Activated T-helper 2 cell treated with anti-CD3 and anti-CD28 coated beads, Interferon-gamma antibody, Interleukin-2, Interleukin-4, amounts not matched to agents 10 μg/mL and 5 μg/mL and 100 μg/mL, durations not matched to agents 14 hours and 24 hours and 36 hours (primary cell): ENCODE measurements at regions not wholly inside any gene's neighbourhood (a gene's known extent, or its start where the extent isn't known, plus 50 kb on each side); places are given as distances from the start of the nearest gene placed in this dataset.
A peak's percentile ranks its signal among the peaks of the same experiment; 100 is the strongest.
"Not testable (repeated sequence)": the region's sequence is repeated elsewhere in the genome, so short reads cannot be mapped to it uniquely, and the experiment has no call there.

Source experiments
- DNase-seq: peaks from one replicate; pipeline ENCODE4 v3.0.0; 2021; ENCODE audit warnings: low spot score
- H3K27ac Mint-ChIP-seq: one replicate; pipeline ENCODE4 v1.8.0; 2021; ENCODE audit warnings: mixed read lengths
- H3K27me3 Mint-ChIP-seq: one replicate; pipeline ENCODE4 v1.8.0; 2021; ENCODE audit warnings: low read depth, mixed read lengths
- H3K36me3 Mint-ChIP-seq: one replicate; pipeline ENCODE4 v1.8.0; 2021; ENCODE audit warnings: low read depth, mixed read lengths
- H3K4me1 Mint-ChIP-seq: one replicate; pipeline ENCODE4 v1.8.0; 2021; ENCODE audit warnings: low read depth, mixed read lengths
- H3K4me3 Mint-ChIP-seq: one replicate; pipeline ENCODE4 v1.8.0; 2021; ENCODE audit warnings: low read depth, mild to moderate bottlenecking, moderate library complexity, mixed read lengths
- H3K9me3 Mint-ChIP-seq: one replicate; pipeline ENCODE4 v1.8.0; 2021; ENCODE audit warnings: mixed read lengths
- intact Hi-C: fragments of 100-400 bp; cut with micrococcal nuclease; formaldehyde crosslinking; loops from one replicate; pipeline ENCODE4 v1.15.1; 2023

DNA sequence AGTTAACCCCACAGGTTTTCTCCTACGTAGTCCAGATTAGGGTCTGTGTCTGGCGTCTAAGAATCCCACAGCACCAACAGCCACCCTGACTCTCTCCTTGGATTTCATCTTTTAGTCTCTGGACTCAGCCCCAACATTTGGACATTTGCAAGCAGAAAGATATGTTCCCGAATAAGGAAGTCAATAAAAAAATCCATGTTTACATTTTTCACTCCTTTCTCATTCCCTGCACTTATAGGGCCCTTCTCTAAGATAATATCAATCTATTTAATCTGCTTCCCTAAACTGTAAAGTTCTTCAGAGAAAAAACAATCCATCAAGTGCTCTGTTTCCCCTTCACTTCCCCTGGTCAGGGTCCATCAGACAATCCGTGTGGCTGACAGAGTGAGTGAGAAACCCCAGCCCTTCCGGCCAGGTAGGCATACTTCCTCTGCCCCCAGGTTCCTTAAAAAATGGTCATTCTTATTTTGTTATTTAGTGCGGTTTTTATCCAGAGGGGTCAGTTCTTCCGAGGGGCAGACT is 105.9 kb upstream of the CDC42BPA start:
- peaks cover 2% of the 10 kb centered on the region for H3K4me1 Mint-ChIP-seq
- H3K9me3 Mint-ChIP-seq, result no peaks in the 10 kb centered on the region
- no peak overlapping the region for H3K4me3 Mint-ChIP-seq
- DNase-seq, result no peak
- no peaks in the 10 kb centered on the region for H3K27me3 Mint-ChIP-seq
- intact Hi-C loops, result no loop called here
- no peaks in the 10 kb centered on the region for H3K36me3 Mint-ChIP-seq
- no peak overlapping the region for H3K27ac Mint-ChIP-seq

DNA sequence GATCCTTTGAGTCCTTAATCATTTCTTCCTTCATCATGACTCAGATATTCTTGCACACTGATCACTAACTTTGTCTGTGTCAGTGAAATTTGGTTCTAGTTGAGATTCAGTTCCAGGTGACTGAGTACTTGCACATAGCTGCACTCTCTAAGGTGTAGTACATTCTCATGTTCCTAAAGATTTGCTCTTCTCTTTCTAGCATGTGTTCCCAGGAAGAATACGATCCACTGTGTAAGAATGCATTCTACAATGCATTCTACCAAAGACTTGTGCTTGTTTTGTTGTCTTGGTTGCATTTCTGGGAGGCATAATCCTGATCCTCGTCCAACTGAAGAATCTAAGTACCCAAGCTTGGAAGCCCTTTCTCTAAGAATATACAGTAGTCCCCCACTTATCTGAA is 104.3 kb upstream of the CDC42BPA start:
- Mint-ChIP-seq H3K27ac (no peak overlapping the region), H3K9me3 (no peaks in the 10 kb centered on the region), H3K4me1 (peaks cover 2% of the 10 kb centered on the region), H3K4me3 (no peak overlapping the region), H3K36me3 (no peaks in the 10 kb centered on the region), H3K27me3 (no peaks in the 10 kb centered on the region)
- intact Hi-C loops, result no loop called here
- no peak for DNase-seq

GRCh38 chr1:227420147-227420546 is 101.9 kb upstream of the CDC42BPA start:
- Mint-ChIP-seq H3K27me3 (peaks cover 2% of the 10 kb centered on the region), H3K4me3 (no peak overlapping the region), H3K4me1 (peaks cover 2% of the 10 kb centered on the region), H3K27ac (no peak overlapping the region), H3K36me3 (no peaks in the 10 kb centered on the region), H3K9me3 (no peaks in the 10 kb centered on the region)
- intact Hi-C loops, result no loop called here
- no peak for DNase-seq

GRCh38 chr1:227417756-227418480 is 99.6 kb upstream of the CDC42BPA start:
- no peaks in the 10 kb centered on the region for H3K36me3 Mint-ChIP-seq

DNA sequence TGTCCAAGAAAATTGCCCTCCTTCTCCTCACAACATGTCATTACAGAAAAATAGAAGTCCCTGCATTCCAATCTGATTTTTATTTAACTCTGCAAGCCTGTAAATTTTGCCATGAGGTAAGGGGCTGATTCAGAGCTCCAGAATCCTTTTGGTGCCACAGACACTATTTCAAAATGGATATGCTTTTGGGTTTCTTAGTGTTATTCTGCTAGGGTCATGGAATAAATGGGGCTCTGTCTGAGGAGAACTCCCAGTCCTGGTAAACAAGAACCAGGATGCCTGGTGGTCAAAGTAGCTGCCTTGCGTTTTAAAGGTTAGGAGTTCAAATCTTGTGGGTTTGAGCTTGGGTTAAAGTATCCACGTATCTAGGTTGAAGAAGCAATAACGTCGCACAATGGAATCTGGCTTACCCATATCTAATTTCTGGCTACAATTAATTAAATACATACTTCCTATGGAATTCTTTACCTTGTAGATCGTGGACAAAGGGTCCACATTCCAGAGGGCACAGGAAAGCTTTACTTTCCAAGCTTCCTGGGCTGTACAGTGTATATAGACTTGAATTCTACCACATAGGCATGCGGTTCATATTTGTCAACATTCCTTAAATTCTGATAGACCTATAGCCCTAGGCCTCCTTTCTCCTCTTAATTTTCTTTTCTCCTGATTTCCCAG is 98.0 kb upstream of the CDC42BPA start:
- H3K27ac Mint-ChIP-seq, result no peak overlapping the region
- peaks cover 3% of the 10 kb centered on the region for H3K27me3 Mint-ChIP-seq
- no peaks in the 10 kb centered on the region for H3K9me3 Mint-ChIP-seq
- peaks cover 6% of the 10 kb centered on the region for H3K4me1 Mint-ChIP-seq
- intact Hi-C loops, result no loop called here
- H3K36me3 Mint-ChIP-seq, result no peaks in the 10 kb centered on the region
- H3K4me3 Mint-ChIP-seq, result no peak overlapping the region
- no peak for DNase-seq

More at GRCh38 chr1:227417756-227418480, 99.6 kb upstream of the CDC42BPA start:
- Mint-ChIP-seq H3K27ac (no peak overlapping the region), H3K4me1 (peaks cover 2% of the 10 kb centered on the region), H3K9me3 (no peaks in the 10 kb centered on the region), H3K4me3 (no peak overlapping the region), H3K27me3 (peaks cover 3% of the 10 kb centered on the region)
- DNase-seq, result no peak
- intact Hi-C loops, result no loop called here

- no peaks in the 10 kb centered on the region for H3K9me3 Mint-ChIP-seq
- no peak for DNase-seq
- no peaks in the 10 kb centered on the region for H3K36me3 Mint-ChIP-seq
- intact Hi-C loops, result no loop called here
- H3K4me1 Mint-ChIP-seq, result peaks cover 11% of the 10 kb centered on the region
- H3K27ac Mint-ChIP-seq, result no peak overlapping the region
- H3K27me3 Mint-ChIP-seq, result peaks cover 3% of the 10 kb centered on the region
- no peak overlapping the region for H3K4me3 Mint-ChIP-seq
Observed at GRCh38 chr1:227415115-227415790, 97.0 kb upstream of the CDC42BPA start.

DNA sequence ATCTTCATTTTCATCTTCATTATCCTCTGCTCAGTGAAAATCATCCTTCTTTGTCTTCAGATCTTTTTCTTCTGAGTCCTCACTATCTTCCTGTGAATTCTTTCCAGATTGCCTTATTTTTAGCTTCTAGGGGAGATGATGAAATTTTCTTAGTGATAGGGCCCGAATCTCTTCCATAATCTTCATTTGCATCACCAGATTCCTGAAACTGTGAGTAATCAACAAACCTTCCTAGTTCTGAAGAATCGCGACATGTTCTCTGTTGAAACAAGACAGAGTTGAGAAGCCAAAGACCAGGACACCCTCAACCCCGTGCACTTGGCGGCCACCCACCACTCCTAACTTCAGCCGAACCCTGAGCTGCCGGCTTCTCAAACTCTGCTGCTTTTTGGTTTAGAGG is 92.8 kb upstream of the CDC42BPA start:
- no peak overlapping the region for H3K4me3 Mint-ChIP-seq
- no peaks in the 10 kb centered on the region for H3K36me3 Mint-ChIP-seq
- no peaks in the 10 kb centered on the region for H3K9me3 Mint-ChIP-seq
- peaks cover 3% of the 10 kb centered on the region for H3K27me3 Mint-ChIP-seq
- no peak overlapping the region for H3K27ac Mint-ChIP-seq
- intact Hi-C loops, result no loop called here
- peaks cover 11% of the 10 kb centered on the region for H3K4me1 Mint-ChIP-seq
- no peak for DNase-seq

DNA sequence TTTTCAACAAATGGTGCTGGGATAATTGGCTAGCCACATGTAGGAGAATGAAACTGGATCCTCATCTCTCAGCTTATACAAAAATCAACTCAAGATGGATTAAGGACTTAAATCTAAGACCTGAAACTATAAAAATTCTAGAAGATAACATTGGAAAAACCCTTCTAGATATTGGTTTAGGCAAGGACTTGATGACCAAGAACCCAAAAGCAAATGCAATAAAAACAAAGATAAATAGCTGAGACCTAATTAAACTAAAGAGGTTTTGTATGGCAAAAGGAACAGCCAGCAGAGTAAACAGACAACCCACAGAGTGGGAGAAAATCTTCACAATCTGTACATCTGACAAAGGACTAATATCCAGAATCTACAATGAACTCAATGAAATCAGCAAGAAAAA is 88.0 kb upstream of the CDC42BPA start:
- H3K4me1 Mint-ChIP-seq, H3K9me3 Mint-ChIP-seq, H3K27me3 Mint-ChIP-seq, intact Hi-C loops, H3K27ac Mint-ChIP-seq, H3K4me3 Mint-ChIP-seq, H3K36me3 Mint-ChIP-seq, DNase-seq: not testable (repeated sequence)

DNA sequence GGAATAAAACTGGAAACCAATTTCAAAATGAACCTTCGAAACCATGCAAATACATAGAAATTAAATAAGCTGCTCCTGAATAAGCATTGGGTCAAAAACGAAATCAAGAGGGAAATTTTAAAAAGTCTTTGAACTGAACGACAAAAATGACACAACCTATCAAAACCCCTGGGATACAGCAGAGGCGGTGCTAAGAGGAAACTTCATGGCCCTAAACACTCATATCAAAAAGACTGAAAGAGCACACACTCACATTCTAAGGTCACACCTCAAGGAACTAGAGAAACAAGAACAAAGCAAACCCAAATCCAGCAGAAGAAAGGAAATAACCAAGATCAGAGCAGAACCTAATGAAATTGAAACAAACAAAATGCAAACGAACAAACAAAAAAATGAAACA is 85.2 kb upstream of the CDC42BPA start:
- H3K36me3 Mint-ChIP-seq, result no peaks in the 10 kb centered on the region
- intact Hi-C loops, result no loop called here

DNA sequence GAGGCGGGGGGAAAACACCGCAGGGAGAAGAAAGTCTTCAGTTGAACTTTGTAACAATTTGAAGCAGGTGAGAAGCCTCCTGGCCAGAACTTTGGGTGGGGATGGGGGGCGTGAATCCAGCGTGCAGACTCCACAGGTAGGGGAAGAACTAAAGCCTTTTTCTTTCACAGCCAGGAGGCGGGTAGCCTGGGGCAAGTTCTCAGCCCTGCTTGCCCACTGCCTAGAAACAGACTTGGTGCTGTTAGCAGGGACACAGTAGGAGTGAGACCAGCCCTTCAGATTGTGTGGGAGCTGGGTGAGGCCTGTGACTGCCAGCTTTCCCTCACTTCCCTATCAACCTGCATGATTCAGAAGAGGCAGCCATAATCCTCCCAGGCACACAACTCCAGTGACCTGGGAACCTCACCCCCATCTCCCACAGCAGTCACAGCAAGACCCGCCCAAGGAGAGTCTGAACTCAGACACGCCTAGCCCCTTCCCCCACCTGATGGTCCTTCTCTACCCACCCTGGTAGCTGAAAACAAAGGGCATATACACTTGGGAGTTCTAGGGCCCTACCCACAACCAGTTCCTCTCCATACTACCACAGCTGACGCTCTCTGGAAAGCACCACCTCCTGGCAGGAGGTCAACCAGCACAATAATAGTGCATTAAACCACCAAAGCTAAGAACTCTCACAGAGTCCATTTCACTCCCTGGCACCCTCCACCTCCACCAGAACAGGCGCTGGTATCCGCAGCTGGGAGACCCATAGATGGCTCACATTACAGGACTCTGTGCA is 83.5 kb upstream of the CDC42BPA start:
- intact Hi-C loops, result no loop called here
- H3K36me3 Mint-ChIP-seq, result no peaks in the 10 kb centered on the region
- peaks cover 5% of the 10 kb centered on the region for H3K9me3 Mint-ChIP-seq
- H3K4me3 Mint-ChIP-seq, result no peak overlapping the region
- no peak overlapping the region for H3K27ac Mint-ChIP-seq
- H3K27me3 Mint-ChIP-seq, result no peaks in the 10 kb centered on the region
- DNase-seq, result no peak
- peaks cover 14% of the 10 kb centered on the region for H3K4me1 Mint-ChIP-seq

More for the DNA sequence above, 85.2 kb upstream of the CDC42BPA start:
- no peak for DNase-seq
- Mint-ChIP-seq H3K4me1 (peaks cover 6% of the 10 kb centered on the region), H3K4me3 (no peak overlapping the region), H3K9me3 (peaks cover 5% of the 10 kb centered on the region), H3K27ac (peak overlapping the region; percentile 57), H3K27me3 (no peaks in the 10 kb centered on the region)

GRCh38 chr1:227399152-227399730 is 80.9 kb upstream of the CDC42BPA start:
- Mint-ChIP-seq H3K36me3 (no peaks in the 10 kb centered on the region), H3K4me1 (peaks cover 17% of the 10 kb centered on the region), H3K9me3 (peaks cover 5% of the 10 kb centered on the region), H3K4me3 (no peak overlapping the region), H3K27me3 (no peaks in the 10 kb centered on the region), H3K27ac (no peak overlapping the region)
- no peak for DNase-seq
- intact Hi-C loops, result no loop called here

GRCh38 chr1:227397354-227397978 is 79.2 kb upstream of the CDC42BPA start:
- Mint-ChIP-seq H3K4me1 (peaks cover 13% of the 10 kb centered on the region), H3K36me3 (no peaks in the 10 kb centered on the region), H3K4me3 (no peak overlapping the region)

More at GRCh38 chr1:227397354-227397978, 79.2 kb upstream of the CDC42BPA start:
- intact Hi-C loops, result loop anchor here (2.0 kb wide), 1 partner anchor 39 kb away; no protein-coding TSS in a partner anchor
- Mint-ChIP-seq H3K9me3 (no peaks in the 10 kb centered on the region), H3K27me3 (no peaks in the 10 kb centered on the region), H3K27ac (no peak overlapping the region)
- DNase-seq, result no peak
